Endothelial cell of umbilical vein (primary cell): ENCODE measurements at regions not wholly inside any gene's neighbourhood (a gene's known extent, or its start where the extent isn't known, plus 50 kb on each side); places are given as distances from the start of the nearest gene placed in this dataset.

Experiments
- BruUV-seq: library from RNA; stranded (reverse); fragments of 400-500 nt; replicated peaks from 2 replicates; lab custom pipeline; 2021; lab: Mats Ljungman, UMichigan
- CTCF ChIA-PET: fragments of 300-600, 350-600 bp; sonication (Branson Sonifier 250); formaldehyde crosslinking; loops from one replicate; lab custom pipeline; 2021; ENCODE audit warnings: antibody characterized with exemption, inconsistent platforms; lab: Charles Lee
- POLR2A ChIA-PET: fragments of 300-600, 350-600 bp; sonication (Branson Sonifier 250); formaldehyde crosslinking; loops from one replicate; lab custom pipeline; 2021; ENCODE audit warnings: antibody characterized with exemption, inconsistent platforms; lab: Charles Lee
- DNase-seq: peaks from one replicate; pipeline ENCODE4 v3.0.0-alpha.2; 2011; ENCODE audit warnings: low read depth, low spot score
- FAIRE-seq: peaks from 2 replicates; lab custom pipeline; 2011; peaks lifted over from hg19 to GRCh38; lab: Jason Lieb, UNC
- H2AFZ ChIP-seq: 2 replicates; pipeline ENCODE4 v1.6.0; 2012; ENCODE audit warnings: low read depth, low read length, control low read depth, inconsistent platforms
- H3K27ac ChIP-seq: 2 replicates; pipeline ENCODE4 v1.5.1; 2011; ENCODE audit warnings: low read depth, mild to moderate bottlenecking, control low read depth, low read length, moderate library complexity; ENCODE audit not compliant: insufficient read depth
- H3K27me3 ChIP-seq, 2 experiments: 2 replicates each; pipeline versions ENCODE4 v1.6.0 to v1.6.1; 2011; ENCODE audit warnings: low read length in 2 of 2, mixed read lengths in 1 of 2; ENCODE audit not compliant: control insufficient read depth in 2 of 2, insufficient read depth in 2 of 2
- H3K36me3 ChIP-seq, 2 experiments: 2 replicates in 1 of 2; 3 replicates in 1 of 2; pipeline ENCODE4 v1.5.1; 2011; ENCODE audit warnings: low read length in 2 of 2, mild to moderate bottlenecking in 1 of 2, moderate library complexity in 1 of 2; ENCODE audit not compliant: control insufficient read depth in 2 of 2, insufficient read depth in 2 of 2; ENCODE audit errors: extremely low read depth in 1 of 2
- H3K4me1 ChIP-seq: 3 replicates; pipeline ENCODE4 v1.5.1; 2011; ENCODE audit warnings: mild to moderate bottlenecking, low read length; ENCODE audit not compliant: control insufficient read depth, insufficient read depth; ENCODE audit errors: extremely low read depth
- H3K4me2 ChIP-seq: 2 replicates; pipeline ENCODE4 v1.6.1; 2011; ENCODE audit warnings: low read length, control low read depth, mixed read lengths; ENCODE audit not compliant: insufficient read depth
- H3K4me3 ChIP-seq, 3 experiments: fragments of 200-600 bp in 1 of 3; sonication (generic), shearing (Covaris generic) in 1 of 3; replicated peaks in 1 of 3; 2 replicates each; pipeline ENCODE4 v1.5.1; 2011 to 2016; ENCODE audit warnings: control low read depth in 3 of 3, low read length in 3 of 3, mild to moderate bottlenecking in 2 of 3, inconsistent platforms in 1 of 3, low read depth in 1 of 3, moderate library complexity in 1 of 3; ENCODE audit not compliant: insufficient read depth in 1 of 3
- H3K79me2 ChIP-seq: 2 replicates; pipeline ENCODE4 v1.6.0; 2012; ENCODE audit warnings: low read length, inconsistent platforms; ENCODE audit not compliant: control insufficient read depth, insufficient read depth
- H3K9ac ChIP-seq: replicated peaks from 2 replicates; pipeline ENCODE3; 2011; ENCODE audit warnings: low read length, control low read depth; ENCODE audit not compliant: insufficient read depth; ENCODE audit errors: extremely low read depth
- H3K9me1 ChIP-seq: replicated peaks from 3 replicates; pipeline ENCODE4 v1.6.0; 2011; ENCODE audit warnings: mild to moderate bottlenecking, low read length; ENCODE audit not compliant: control insufficient read depth, insufficient read depth; ENCODE audit errors: extremely low read depth
- H3K9me3 ChIP-seq: replicated peaks from 2 replicates; pipeline ENCODE4 v1.5.1; 2012; ENCODE audit warnings: low read length, inconsistent platforms; ENCODE audit not compliant: control insufficient read depth, insufficient read depth
- H4K20me1 ChIP-seq: replicated peaks from 2 replicates; pipeline ENCODE3; 2011; ENCODE audit warnings: mild to moderate bottlenecking, low read length; ENCODE audit not compliant: control insufficient read depth, insufficient read depth; ENCODE audit errors: extremely low read depth
- EZH2 ChIP-seq: IDR thresholded peaks from 2 replicates; pipeline ENCODE4 v1.6.1; 2012; ENCODE audit warnings: borderline replicate concordance, low read depth, mild to moderate bottlenecking, moderate library complexity, low read length, inconsistent platforms; ENCODE audit not compliant: severe bottlenecking
- FOS ChIP-seq: IDR thresholded peaks from 2 replicates; pipeline ENCODE4 v1.6.1; 2011; ENCODE audit warnings: mild to moderate bottlenecking, low read length, moderate library complexity, borderline replicate concordance; ENCODE audit not compliant: insufficient read depth
- GATA2 ChIP-seq: IDR thresholded peaks from 2 replicates; pipeline ENCODE4 v1.7.0; 2011; ENCODE audit warnings: low read depth, mild to moderate bottlenecking, moderate library complexity, mixed read lengths, low read length; ENCODE audit not compliant: insufficient read length, insufficient read depth
- JUN ChIP-seq: IDR thresholded peaks from 2 replicates; pipeline ENCODE4 v1.6.1; 2011; ENCODE audit warnings: borderline replicate concordance, low read depth; ENCODE audit not compliant: insufficient read length, insufficient read depth
- MYC ChIP-seq: IDR thresholded peaks from one replicate; pipeline ENCODE4 v1.6.1; 2011; ENCODE audit warnings: mild to moderate bottlenecking, low read depth, low read length
- POLR2A ChIP-seq: IDR thresholded peaks from 2 replicates; pipeline ENCODE4 v1.6.1; 2012; ENCODE audit warnings: low read depth, mild to moderate bottlenecking, control low read depth, low read length
- POLR2AphosphoS5 ChIP-seq: IDR thresholded peaks from 2 replicates; pipeline ENCODE4 v1.6.1; 2012; ENCODE audit warnings: low read depth, mild to moderate bottlenecking, control low read depth, low read length, moderate library complexity; ENCODE audit not compliant: insufficient read depth
- dilution Hi-C: fragments of 300-500 bp; cut with MboI; formaldehyde crosslinking; loops from one replicate; pipeline ENCODE4 v1.15.0; 2019; ENCODE audit warnings: low sequenced_read_pairs; ENCODE audit not compliant: extremely low pct_ligation_motif_present
- intact Hi-C: fragments of 100-400 bp; cut with micrococcal nuclease; formaldehyde crosslinking; loops from one replicate; pipeline ENCODE4 v1.10.0; 2022
- TF ChIP-seq, protein P1 (sequence below), 2 donors: IDR thresholded peaks; 1 replicate in 1 of 2; 2 replicates in 1 of 2; pipeline ENCODE4 v1.5.1; 2011; ENCODE audit warnings: low read length in 2 of 2, mild to moderate bottlenecking in 2 of 2, moderate library complexity in 2 of 2, control low read depth in 1 of 2, inconsistent platforms in 1 of 2, low read depth in 1 of 2; ENCODE audit not compliant: insufficient read depth in 1 of 2; ENCODE audit errors: extremely low read depth in 1 of 2
- TF ChIP-seq, protein P2 (sequence below): IDR thresholded peaks from 2 replicates; pipeline ENCODE4 v1.6.1; 2011; ENCODE audit not compliant: insufficient read depth, insufficient read length

DNA sequence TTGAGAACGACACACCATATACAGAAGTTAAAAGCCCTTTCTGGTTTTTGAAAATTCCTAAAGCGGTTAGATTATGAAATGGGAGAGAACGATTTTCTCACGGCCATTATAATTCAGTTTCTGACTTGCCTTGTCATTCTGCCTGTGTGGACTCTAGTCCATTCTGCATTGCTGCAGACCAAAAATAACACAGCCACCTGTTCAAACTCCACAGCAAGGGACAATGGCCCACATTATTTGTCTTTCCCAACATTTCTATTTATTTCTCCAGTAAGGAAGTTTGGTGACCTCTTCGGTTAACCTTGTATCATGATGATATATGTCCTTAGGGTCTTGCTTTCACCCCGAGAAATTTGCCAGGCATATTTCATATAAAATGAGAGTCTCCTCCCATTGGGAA, 497.7 kb downstream of the BRINP1 start:
- no peak overlapping the region for H2AFZ ChIP-seq
- POLR2A ChIA-PET = no interaction called here
- no peak for TF ChIP-seq POLR2A
- TF ChIP-seq, protein P1, sequence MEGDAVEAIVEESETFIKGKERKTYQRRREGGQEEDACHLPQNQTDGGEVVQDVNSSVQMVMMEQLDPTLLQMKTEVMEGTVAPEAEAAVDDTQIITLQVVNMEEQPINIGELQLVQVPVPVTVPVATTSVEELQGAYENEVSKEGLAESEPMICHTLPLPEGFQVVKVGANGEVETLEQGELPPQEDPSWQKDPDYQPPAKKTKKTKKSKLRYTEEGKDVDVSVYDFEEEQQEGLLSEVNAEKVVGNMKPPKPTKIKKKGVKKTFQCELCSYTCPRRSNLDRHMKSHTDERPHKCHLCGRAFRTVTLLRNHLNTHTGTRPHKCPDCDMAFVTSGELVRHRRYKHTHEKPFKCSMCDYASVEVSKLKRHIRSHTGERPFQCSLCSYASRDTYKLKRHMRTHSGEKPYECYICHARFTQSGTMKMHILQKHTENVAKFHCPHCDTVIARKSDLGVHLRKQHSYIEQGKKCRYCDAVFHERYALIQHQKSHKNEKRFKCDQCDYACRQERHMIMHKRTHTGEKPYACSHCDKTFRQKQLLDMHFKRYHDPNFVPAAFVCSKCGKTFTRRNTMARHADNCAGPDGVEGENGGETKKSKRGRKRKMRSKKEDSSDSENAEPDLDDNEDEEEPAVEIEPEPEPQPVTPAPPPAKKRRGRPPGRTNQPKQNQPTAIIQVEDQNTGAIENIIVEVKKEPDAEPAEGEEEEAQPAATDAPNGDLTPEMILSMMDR (IDR thresholded peaks at IDR 0.05; ENCODE audit: extremely low read depth in 1 of 2, insufficient read depth in 1 of 2, low read depth in 1 of 2, low read length in 2 of 2) = no peak
- TF ChIP-seq FOS = no peak
- TF ChIP-seq EZH2 = no peak
- TF ChIP-seq POLR2AphosphoS5 = no peak
- TF ChIP-seq JUN = no peak
- TF ChIP-seq GATA2 = no peak
- TF ChIP-seq, protein P2, sequence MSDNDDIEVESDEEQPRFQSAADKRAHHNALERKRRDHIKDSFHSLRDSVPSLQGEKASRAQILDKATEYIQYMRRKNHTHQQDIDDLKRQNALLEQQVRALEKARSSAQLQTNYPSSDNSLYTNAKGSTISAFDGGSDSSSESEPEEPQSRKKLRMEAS = no peak
- no peak for TF ChIP-seq MYC
- no peaks in the 10 kb centered on the region for H3K27me3 ChIP-seq
- FAIRE-seq (no peak), DNase-seq (no peak)
- no peak overlapping the region for H3K27ac ChIP-seq
- no TSS peak for BruUV-seq
- H3K4me1 ChIP-seq = no peaks in the 10 kb centered on the region
- H3K9me1 ChIP-seq = no peaks in the 10 kb centered on the region
- no peaks in the 10 kb centered on the region for H3K36me3 ChIP-seq
- H3K4me3 ChIP-seq = no peak overlapping the region
- H3K79me2 ChIP-seq = no peaks in the 10 kb centered on the region
- CTCF ChIA-PET = no interaction called here
- dilution Hi-C loops = no loop called here
- no peaks in the 10 kb centered on the region for H3K9me3 ChIP-seq
- H4K20me1 ChIP-seq = no peaks in the 10 kb centered on the region
- H3K9ac ChIP-seq = no peak overlapping the region
- no peak overlapping the region for H3K4me2 ChIP-seq
- intact Hi-C loops = no loop called here
